ENCODE measurements at regions not wholly inside any gene's neighbourhood (a gene's known extent, or its start where the extent isn't known, plus 50 kb on each side); places are given as distances from the start of the nearest gene placed in this dataset.

DNA sequence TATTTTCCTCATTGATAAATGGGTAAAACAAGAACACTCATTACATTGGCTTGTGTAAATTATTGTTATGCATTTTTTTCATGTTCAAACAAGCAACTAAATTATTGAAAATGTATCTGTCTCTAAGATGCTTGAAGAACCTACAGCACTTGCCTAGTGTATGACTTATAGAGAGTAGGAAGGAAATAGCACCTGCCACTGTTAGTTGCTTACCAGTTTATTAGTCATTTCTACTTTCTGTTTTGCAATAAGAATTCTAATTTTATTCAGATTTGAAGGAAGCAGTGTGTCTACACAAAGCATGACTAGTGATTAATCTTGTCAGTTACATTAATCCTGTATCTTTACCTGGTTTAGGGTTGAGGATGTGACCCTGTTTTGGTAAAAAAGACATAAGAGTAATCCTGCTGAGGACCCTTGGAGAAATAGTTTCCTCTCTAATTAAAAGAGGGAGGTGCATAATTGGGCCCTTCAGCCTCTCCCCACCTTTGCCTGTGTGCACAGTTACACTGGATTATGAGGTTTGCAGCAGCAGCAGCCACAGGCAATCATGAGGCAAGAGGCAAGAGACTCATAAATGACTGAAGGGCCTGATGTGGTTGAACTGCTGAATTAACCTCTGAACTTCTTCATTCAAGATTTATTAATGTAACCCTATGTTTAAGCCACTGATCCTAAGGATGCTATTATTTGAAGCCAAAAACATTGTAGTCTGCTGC is 1202.1 kb downstream of the ADGRL3 start:
- Histone ChIP-seq H2AFZ (ENCODE audit: low read length) (no peak overlapping the region), H3K27ac (ENCODE audit: insufficient read length, low read depth, low read length) (no peak overlapping the region), H2BK15ac (ENCODE audit: low read depth, low read length) (no peak overlapping the region), H3K14ac (ENCODE audit: insufficient read depth, low read length) (no peak overlapping the region), H4K91ac (ENCODE audit: insufficient read length, low read depth, low read length) (no peak overlapping the region), H3K4me2 (ENCODE audit: insufficient read depth, insufficient read length, low read length) (no peak overlapping the region), H4K20me1 (ENCODE audit: control insufficient read depth, insufficient read depth, insufficient read length) (no peaks in the 10 kb centered on the region), H3K4ac (ENCODE audit: low read depth, low read length) (no peak overlapping the region), H2BK12ac (ENCODE audit: insufficient read length, low read depth, low read length) (no peak overlapping the region), H3K23ac (ENCODE audit: insufficient read length, low read depth, low read length) (no peak overlapping the region), H2BK120ac (ENCODE audit: low read depth, low read length, poor library complexity, severe bottlenecking) (no peak overlapping the region), H4K5ac (ENCODE audit: insufficient read length, low read depth, low read length) (no peak overlapping the region), H2BK20ac (ENCODE audit: low read depth, low read length, poor library complexity, severe bottlenecking) (no peak overlapping the region), H2AK5ac (ENCODE audit: insufficient read length, low read length) (no peak overlapping the region), H3K27me3 (ENCODE audit: insufficient read depth, low read length) (no peaks in the 10 kb centered on the region; the same call in 1 of the 2 replicates), H3K9ac (ENCODE audit: extremely low read depth, insufficient read length, low read length) (no peak overlapping the region), H3T11ph (ENCODE audit: low read length) (no peak overlapping the region), H3K4me1 (ENCODE audit: insufficient read depth, low read length) (no peaks in the 10 kb centered on the region), H3K18ac (ENCODE audit: insufficient read length, low read depth, low read length) (no peak overlapping the region), H2BK5ac (ENCODE audit: insufficient read length, low read length) (no peak overlapping the region), H3K23me2 (ENCODE audit: insufficient read length, low read depth, low read length, poor library complexity, severe bottlenecking) (no peaks in the 10 kb centered on the region), H3K79me1 (ENCODE audit: insufficient read depth, low read depth, low read length, poor library complexity, severe bottlenecking) (no peaks in the 10 kb centered on the region), H4K8ac (replicated peaks; ENCODE audit: insufficient read length, low read depth, low read length) (no peak overlapping the region), H3K79me2 (ENCODE audit: insufficient read depth, low read length) (no peaks in the 10 kb centered on the region), H3K56ac (ENCODE audit: insufficient read length, low read depth, low read length) (no peak overlapping the region), H3K9me3 (ENCODE audit: control insufficient read depth, low read depth, low read length) (no peaks in the 10 kb centered on the region)
- no peak for DNase-seq
- no peaks in the 10 kb centered on the region for H3K4me1 Mint-ChIP-seq
- no peak overlapping the region for H3K27ac Mint-ChIP-seq
- H3K27me3 Mint-ChIP-seq (ENCODE audit: low read depth) = no peaks in the 10 kb centered on the region; the same call in 1 of the 2 replicates
- H3K4me3 Mint-ChIP-seq = no peak overlapping the region
- no peaks in the 10 kb centered on the region; a peak in 1 of 5 replicates for H3K9me3 Mint-ChIP-seq
- TF ChIP-seq, protein P1, sequence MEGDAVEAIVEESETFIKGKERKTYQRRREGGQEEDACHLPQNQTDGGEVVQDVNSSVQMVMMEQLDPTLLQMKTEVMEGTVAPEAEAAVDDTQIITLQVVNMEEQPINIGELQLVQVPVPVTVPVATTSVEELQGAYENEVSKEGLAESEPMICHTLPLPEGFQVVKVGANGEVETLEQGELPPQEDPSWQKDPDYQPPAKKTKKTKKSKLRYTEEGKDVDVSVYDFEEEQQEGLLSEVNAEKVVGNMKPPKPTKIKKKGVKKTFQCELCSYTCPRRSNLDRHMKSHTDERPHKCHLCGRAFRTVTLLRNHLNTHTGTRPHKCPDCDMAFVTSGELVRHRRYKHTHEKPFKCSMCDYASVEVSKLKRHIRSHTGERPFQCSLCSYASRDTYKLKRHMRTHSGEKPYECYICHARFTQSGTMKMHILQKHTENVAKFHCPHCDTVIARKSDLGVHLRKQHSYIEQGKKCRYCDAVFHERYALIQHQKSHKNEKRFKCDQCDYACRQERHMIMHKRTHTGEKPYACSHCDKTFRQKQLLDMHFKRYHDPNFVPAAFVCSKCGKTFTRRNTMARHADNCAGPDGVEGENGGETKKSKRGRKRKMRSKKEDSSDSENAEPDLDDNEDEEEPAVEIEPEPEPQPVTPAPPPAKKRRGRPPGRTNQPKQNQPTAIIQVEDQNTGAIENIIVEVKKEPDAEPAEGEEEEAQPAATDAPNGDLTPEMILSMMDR (conservative IDR thresholded peaks at IDR 0.05) = no peak
- H3K36me3 Mint-ChIP-seq (ENCODE audit: insufficient read depth in 1 of 3, low read depth in 3 of 3) = no peaks in the 10 kb centered on the region

Measured in H9 (cell line).